ENCODE measurements at regions not wholly inside any gene's neighbourhood (a gene's known extent, or its start where the extent isn't known, plus 50 kb on each side); places are given as distances from the start of the nearest gene placed in this dataset.
"Not testable (repeated sequence)": the region's sequence is repeated elsewhere in the genome, so short reads cannot be mapped to it uniquely, and the experiment has no call there.

- H3K36me3 ChIP-seq (ENCODE audit: insufficient read depth, low read length), result no peaks in the 10 kb centered on the region
- no peaks in the 10 kb centered on the region for H3K27me3 ChIP-seq (ENCODE audit: insufficient read depth, low read length)
- H3K9me3 ChIP-seq (ENCODE audit: low read length), result no peaks in the 10 kb centered on the region
- H3K4me1 ChIP-seq (ENCODE audit: insufficient read depth, low read length), result no peaks in the 10 kb centered on the region
- H2AFZ ChIP-seq (ENCODE audit: low read depth, low read length), result no peak overlapping the region
- no peak overlapping the region for H3K4me3 ChIP-seq (ENCODE audit: low read length)
Observed at GRCh38 chrX:27251369-27251768, 211.8 kb downstream of the PPP4R3C start.

- Histone ChIP-seq H2AFZ (ENCODE audit: low read depth, low read length) (no peak overlapping the region), H3K4me1 (ENCODE audit: insufficient read depth, low read length) (no peaks in the 10 kb centered on the region)
Observed at GRCh38 chrX:27242581-27242980, 220.6 kb downstream of the PPP4R3C start.

GRCh38 chrX:27241981-27242380 is 221.2 kb downstream of the PPP4R3C start:
- Histone ChIP-seq H3K4me1 (ENCODE audit: insufficient read depth, low read length) (no peaks in the 10 kb centered on the region), H3K27me3 (ENCODE audit: insufficient read depth, low read length) (no peaks in the 10 kb centered on the region), H2AFZ (ENCODE audit: low read depth, low read length) (no peak overlapping the region), H3K4me3 (ENCODE audit: low read length) (no peak overlapping the region), H3K9me3 (ENCODE audit: low read length) (no peaks in the 10 kb centered on the region), H3K36me3 (ENCODE audit: insufficient read depth, low read length) (no peaks in the 10 kb centered on the region)

More at GRCh38 chrX:27242581-27242980, 220.6 kb downstream of the PPP4R3C start:
- Histone ChIP-seq H3K4me3 (ENCODE audit: low read length) (no peak overlapping the region), H3K9me3 (ENCODE audit: low read length) (no peaks in the 10 kb centered on the region), H3K27me3 (ENCODE audit: insufficient read depth, low read length) (no peaks in the 10 kb centered on the region), H3K36me3 (ENCODE audit: insufficient read depth, low read length) (no peaks in the 10 kb centered on the region)

DNA sequence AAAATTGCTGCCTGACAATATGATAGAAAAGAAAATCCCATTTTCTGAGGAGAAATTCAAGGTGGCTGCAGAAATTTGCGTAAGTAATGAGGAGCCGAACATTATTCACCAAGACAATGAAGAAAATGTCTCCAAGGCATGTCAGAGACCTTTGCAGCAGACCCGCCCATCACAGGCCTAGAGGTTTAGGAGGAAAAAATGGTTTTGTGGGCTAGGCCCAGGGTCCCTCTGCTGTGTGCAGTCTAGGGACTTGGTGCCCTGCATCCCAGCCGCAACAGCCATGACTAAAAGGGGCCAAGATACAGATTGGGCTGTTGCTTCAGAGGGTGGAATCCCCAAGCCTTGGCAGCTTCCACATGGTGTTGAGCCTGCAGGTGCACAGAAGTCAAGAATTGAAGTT is 223.1 kb downstream of the PPP4R3C start:
- H3K4me3 ChIP-seq (ENCODE audit: low read length); H3K9me3 ChIP-seq (ENCODE audit: low read length); H3K4me1 ChIP-seq (ENCODE audit: insufficient read depth, low read length); H3K27me3 ChIP-seq (ENCODE audit: insufficient read depth, low read length); H2AFZ ChIP-seq (ENCODE audit: low read depth, low read length); H3K36me3 ChIP-seq (ENCODE audit: insufficient read depth, low read length): not testable (repeated sequence)

DNA sequence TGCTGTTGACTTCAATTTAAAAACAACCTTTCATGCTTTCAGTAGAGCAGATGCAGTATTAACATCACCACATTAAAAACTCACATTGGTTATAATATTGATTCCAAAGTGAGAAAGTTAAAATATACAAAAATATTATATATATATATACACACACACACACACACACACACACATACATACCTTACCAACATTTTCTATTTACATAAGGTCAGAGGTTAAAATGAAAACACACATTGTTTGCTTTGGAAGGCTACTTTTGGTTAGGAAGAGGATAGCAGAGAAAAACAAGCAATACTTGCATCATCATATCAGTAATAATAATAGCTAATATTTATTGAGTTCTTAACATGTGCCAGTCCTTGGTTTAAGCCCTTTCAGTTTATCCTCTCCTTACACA is 226.5 kb downstream of the PPP4R3C start:
- H3K36me3 ChIP-seq (ENCODE audit: insufficient read depth, low read length), result no peaks in the 10 kb centered on the region
- H3K4me3 ChIP-seq (ENCODE audit: low read length), result no peak overlapping the region
- no peaks in the 10 kb centered on the region for H3K9me3 ChIP-seq (ENCODE audit: low read length)
- H3K27me3 ChIP-seq (ENCODE audit: insufficient read depth, low read length), result no peaks in the 10 kb centered on the region
- no peak overlapping the region for H2AFZ ChIP-seq (ENCODE audit: low read depth, low read length)
- H3K4me1 ChIP-seq (ENCODE audit: insufficient read depth, low read length), result no peaks in the 10 kb centered on the region

- H3K4me1 ChIP-seq (ENCODE audit: insufficient read depth, low read length), result no peaks in the 10 kb centered on the region
- H3K27me3 ChIP-seq (ENCODE audit: insufficient read depth, low read length), result no peaks in the 10 kb centered on the region
- no peaks in the 10 kb centered on the region for H3K9me3 ChIP-seq (ENCODE audit: low read length)
- no peaks in the 10 kb centered on the region for H3K36me3 ChIP-seq (ENCODE audit: insufficient read depth, low read length)
- H3K4me3 ChIP-seq (ENCODE audit: low read length), result no peak overlapping the region
- H2AFZ ChIP-seq (ENCODE audit: low read depth, low read length), result no peak overlapping the region
Observed at GRCh38 chrX:27229721-27230120, 233.4 kb downstream of the PPP4R3C start.

DNA sequence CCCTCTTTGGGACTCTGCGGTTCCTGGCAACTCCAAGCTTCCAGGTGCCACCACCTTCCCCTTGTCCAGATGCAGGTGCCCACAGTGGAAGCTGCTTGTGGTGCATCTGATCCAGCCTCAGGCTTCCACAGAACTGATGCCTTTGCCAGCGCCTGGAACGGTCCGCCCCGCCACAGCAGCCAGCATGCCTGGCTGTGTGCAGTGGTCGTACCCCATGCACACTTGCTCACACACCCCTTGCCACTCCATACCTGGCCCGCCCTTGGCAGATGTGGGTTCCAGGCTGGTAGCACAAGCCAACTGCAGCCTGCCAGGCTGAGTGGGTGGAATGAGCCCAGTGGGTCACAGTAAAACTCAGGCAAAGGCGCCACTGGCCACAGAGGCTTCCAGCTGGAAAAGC is 240.5 kb downstream of the PPP4R3C start:
- H2AFZ ChIP-seq (ENCODE audit: low read depth, low read length), result no peak overlapping the region

GRCh38 chrX:27186671-27187070 is 276.5 kb downstream of the PPP4R3C start:
- no peaks in the 10 kb centered on the region for H3K36me3 ChIP-seq (ENCODE audit: insufficient read depth, low read length)
- H3K4me3 ChIP-seq (ENCODE audit: low read length), result no peak overlapping the region
- H3K4me1 ChIP-seq (ENCODE audit: insufficient read depth, low read length), result no peaks in the 10 kb centered on the region
- H3K27me3 ChIP-seq (ENCODE audit: insufficient read depth, low read length), result no peaks in the 10 kb centered on the region
- H2AFZ ChIP-seq (ENCODE audit: low read depth, low read length), result no peak overlapping the region
- H3K9me3 ChIP-seq (ENCODE audit: low read length), result no peaks in the 10 kb centered on the region

More for the DNA sequence above, 240.5 kb downstream of the PPP4R3C start:
- no peaks in the 10 kb centered on the region for H3K36me3 ChIP-seq (ENCODE audit: insufficient read depth, low read length)
- H3K4me1 ChIP-seq (ENCODE audit: insufficient read depth, low read length), result no peaks in the 10 kb centered on the region
- H3K27me3 ChIP-seq (ENCODE audit: insufficient read depth, low read length), result no peaks in the 10 kb centered on the region
- H3K4me3 ChIP-seq (ENCODE audit: low read length), result no peak overlapping the region
- H3K9me3 ChIP-seq (ENCODE audit: low read length), result no peaks in the 10 kb centered on the region

DNA sequence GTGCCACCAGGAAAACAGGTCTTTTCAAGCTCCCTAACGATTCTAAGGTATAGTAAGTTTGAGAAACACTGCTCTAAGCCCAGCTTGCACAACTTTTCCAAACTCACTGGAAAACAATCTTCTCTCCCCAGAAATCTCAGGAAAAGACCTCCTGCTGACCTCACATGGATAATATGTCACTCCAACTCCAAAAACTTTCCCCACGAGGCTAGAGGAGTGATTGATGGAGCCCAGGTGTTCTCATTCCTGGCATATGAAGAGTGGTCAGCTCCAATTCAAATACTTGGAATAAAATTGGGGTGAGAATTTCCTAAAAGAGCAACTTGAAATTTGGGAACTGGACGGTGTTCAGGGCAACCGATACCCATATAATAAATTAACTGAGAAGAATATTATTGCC is 299.9 kb downstream of the PPP4R3C start:
- Histone ChIP-seq H2AFZ (ENCODE audit: low read depth, low read length) (no peak overlapping the region), H3K27me3 (ENCODE audit: insufficient read depth, low read length) (no peaks in the 10 kb centered on the region), H3K4me3 (ENCODE audit: low read length) (no peak overlapping the region), H3K36me3 (ENCODE audit: insufficient read depth, low read length) (no peaks in the 10 kb centered on the region), H3K9me3 (ENCODE audit: low read length) (no peaks in the 10 kb centered on the region), H3K4me1 (ENCODE audit: insufficient read depth, low read length) (no peaks in the 10 kb centered on the region)

DNA sequence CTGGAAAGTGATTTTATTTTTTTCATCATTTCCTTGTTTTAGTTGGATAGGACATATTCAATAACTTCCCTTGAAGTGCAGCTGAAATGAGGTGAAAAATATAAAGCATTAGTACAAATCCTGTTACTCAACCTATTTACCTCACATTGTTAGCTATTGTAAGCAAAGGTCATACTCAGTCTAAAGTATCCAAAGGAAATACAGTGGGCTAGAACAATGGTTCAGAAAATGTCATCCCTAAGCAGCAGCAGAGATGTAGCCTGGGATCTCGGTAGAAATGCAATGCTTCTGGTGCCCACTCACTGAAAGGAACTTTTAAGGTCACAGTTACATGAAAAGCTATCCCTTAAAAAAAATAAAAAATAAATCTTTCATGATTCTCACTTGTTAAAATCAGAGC is 300.6 kb downstream of the PPP4R3C start:
- Histone ChIP-seq H3K36me3 (ENCODE audit: insufficient read depth, low read length) (no peaks in the 10 kb centered on the region), H3K27me3 (ENCODE audit: insufficient read depth, low read length) (no peaks in the 10 kb centered on the region), H2AFZ (ENCODE audit: low read depth, low read length) (no peak overlapping the region), H3K4me3 (ENCODE audit: low read length) (no peak overlapping the region), H3K9me3 (ENCODE audit: low read length) (no peaks in the 10 kb centered on the region), H3K4me1 (ENCODE audit: insufficient read depth, low read length) (no peaks in the 10 kb centered on the region)

- not testable (repeated sequence) for H3K9me3 ChIP-seq (ENCODE audit: low read length); H2AFZ ChIP-seq (ENCODE audit: low read depth, low read length); H3K4me3 ChIP-seq (ENCODE audit: low read length); H3K36me3 ChIP-seq (ENCODE audit: insufficient read depth, low read length); H3K27me3 ChIP-seq (ENCODE audit: insufficient read depth, low read length); H3K4me1 ChIP-seq (ENCODE audit: insufficient read depth, low read length)
Observed at GRCh38 chrX:27156921-27157320, 306.2 kb downstream of the PPP4R3C start.

- Histone ChIP-seq H3K9me3 (ENCODE audit: low read length) (no peaks in the 10 kb centered on the region), H3K36me3 (ENCODE audit: insufficient read depth, low read length) (no peaks in the 10 kb centered on the region), H3K4me1 (ENCODE audit: insufficient read depth, low read length) (no peaks in the 10 kb centered on the region)
Observed at GRCh38 chrX:27136325-27136724, 326.8 kb downstream of the PPP4R3C start.

DNA sequence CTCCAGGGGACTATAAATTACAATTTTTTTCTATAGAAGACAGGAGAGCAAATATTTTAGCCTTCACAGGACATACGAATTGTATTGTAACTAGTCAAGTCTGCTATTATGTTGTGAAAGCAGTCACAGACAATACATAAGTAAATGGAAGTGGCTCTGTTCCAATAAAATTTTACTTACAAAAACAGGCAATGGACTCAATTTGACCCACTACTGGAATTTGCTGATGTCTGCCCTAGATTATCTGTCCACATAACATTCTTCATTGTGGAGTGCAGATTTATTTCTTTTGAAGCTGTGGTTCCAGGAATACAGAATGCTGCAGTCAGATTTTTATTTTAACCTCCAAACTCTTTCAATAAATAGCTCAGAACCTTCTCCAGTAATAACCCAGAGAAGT is 330.3 kb downstream of the PPP4R3C start:
- Histone ChIP-seq H3K27me3 (ENCODE audit: insufficient read depth, low read length) (no peaks in the 10 kb centered on the region), H3K4me3 (ENCODE audit: low read length) (no peak overlapping the region), H2AFZ (ENCODE audit: low read depth, low read length) (no peak overlapping the region), H3K36me3 (ENCODE audit: insufficient read depth, low read length) (no peaks in the 10 kb centered on the region), H3K9me3 (ENCODE audit: low read length) (no peaks in the 10 kb centered on the region), H3K4me1 (ENCODE audit: insufficient read depth, low read length) (no peaks in the 10 kb centered on the region)

More at GRCh38 chrX:27136325-27136724, 326.8 kb downstream of the PPP4R3C start:
- no peaks in the 10 kb centered on the region for H3K27me3 ChIP-seq (ENCODE audit: insufficient read depth, low read length)
- H2AFZ ChIP-seq (ENCODE audit: low read depth, low read length), result no peak overlapping the region
- H3K4me3 ChIP-seq (ENCODE audit: low read length), result no peak overlapping the region

DNA sequence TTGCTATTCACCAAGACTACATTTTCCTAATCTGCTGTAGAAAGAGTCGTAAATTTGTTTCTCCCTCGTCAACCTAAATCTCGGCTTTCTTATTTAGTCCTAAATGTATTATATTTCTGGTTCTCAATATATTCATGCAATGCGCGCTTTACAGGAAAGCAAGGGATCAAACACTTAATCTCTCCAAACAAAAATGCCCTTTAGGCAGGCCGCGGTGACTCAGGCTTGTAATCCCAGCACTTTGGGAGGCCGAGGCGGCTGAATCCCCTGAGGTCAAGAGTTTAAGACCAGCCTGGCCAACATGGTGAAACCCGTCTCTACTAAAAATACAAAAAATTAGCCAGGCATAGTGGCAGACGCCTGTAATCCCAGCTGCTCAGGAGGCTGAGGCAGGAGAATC is 376.0 kb downstream of the PPP4R3C start:
- not testable (repeated sequence) for H3K4me1 ChIP-seq (ENCODE audit: insufficient read depth, low read length); H3K36me3 ChIP-seq (ENCODE audit: insufficient read depth, low read length); H2AFZ ChIP-seq (ENCODE audit: low read depth, low read length); H3K9me3 ChIP-seq (ENCODE audit: low read length); H3K27me3 ChIP-seq (ENCODE audit: insufficient read depth, low read length); H3K4me3 ChIP-seq (ENCODE audit: low read length)

Measured in neuron (in vitro differentiated cells).